Lower lobe of right lung (tissue), 2 donors: ENCODE measurements at regions not wholly inside any gene's neighbourhood (a gene's known extent, or its start where the extent isn't known, plus 50 kb on each side); places are given as distances from the start of the nearest gene placed in this dataset.

ENCODE experiments used
- ATAC-seq, 2 donors: fragments of 200-7000 bp; cut with Tn5 transposase; one replicate each; pipeline ENCODE4 v1.9.1; 2020 to 2022; ENCODE audit warnings: mild to moderate bottlenecking in 2 of 2, moderate library complexity in 2 of 2
- DNase-seq: peaks from one replicate; pipeline ENCODE4 v3.0.0-alpha.2; 2020
- H3K27ac ChIP-seq: fragments of 200-600 bp; one replicate; pipeline ENCODE4 v1.8.0; 2022
- H3K27me3 ChIP-seq: fragments of 200-600 bp; one replicate; pipeline ENCODE4 v1.8.0; 2022; ENCODE audit warnings: low read depth
- H3K36me3 ChIP-seq: fragments of 200-600 bp; one replicate; pipeline ENCODE4 v1.8.0; 2022; ENCODE audit warnings: mild to moderate bottlenecking
- H3K4me1 ChIP-seq: fragments of 200-600 bp; one replicate; pipeline ENCODE4 v1.8.0; 2022
- H3K4me3 ChIP-seq: fragments of 200-600 bp; one replicate; pipeline ENCODE4 v1.8.0; 2022; ENCODE audit warnings: mild to moderate bottlenecking
- H3K9me3 ChIP-seq: fragments of 200-600 bp; one replicate; pipeline ENCODE4 v1.8.0; 2022
- intact Hi-C: fragments of 100-400 bp; cut with DNase I; formaldehyde crosslinking; loops from one replicate; pipeline ENCODE4 v1.11.0; 2022
- TF ChIP-seq, protein P1 (sequence below): fragments of 200-600 bp; IDR thresholded peaks from one replicate; pipeline ENCODE4 v1.8.0; 2022; ENCODE audit warnings: antibody characterized with exemption, mild to moderate bottlenecking
- donor health status: DM: no; HTN: yes; CAD: no; lungs with severe emphysema.

DNA sequence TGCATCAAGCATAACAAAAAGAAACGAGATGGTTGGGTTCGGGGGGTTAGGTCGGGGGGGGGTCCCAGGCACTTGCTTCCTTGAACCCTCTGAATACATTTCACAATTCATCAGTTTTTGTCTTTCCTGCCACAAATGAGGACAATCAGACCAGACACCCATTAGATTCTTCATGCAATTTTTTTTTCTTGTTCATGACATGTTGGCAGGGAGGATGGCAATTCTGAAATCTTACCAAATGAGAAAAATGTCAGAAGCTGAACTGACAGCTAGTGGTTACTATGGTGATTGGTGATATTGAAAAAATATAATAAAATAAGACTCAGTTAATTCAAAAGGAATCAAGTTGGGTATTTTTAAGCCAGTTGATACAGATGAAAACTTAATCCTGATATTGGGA, 419.5 kb upstream of the PSMD7 start:
- intact Hi-C loops: no loop called here
- TF ChIP-seq, protein P1, sequence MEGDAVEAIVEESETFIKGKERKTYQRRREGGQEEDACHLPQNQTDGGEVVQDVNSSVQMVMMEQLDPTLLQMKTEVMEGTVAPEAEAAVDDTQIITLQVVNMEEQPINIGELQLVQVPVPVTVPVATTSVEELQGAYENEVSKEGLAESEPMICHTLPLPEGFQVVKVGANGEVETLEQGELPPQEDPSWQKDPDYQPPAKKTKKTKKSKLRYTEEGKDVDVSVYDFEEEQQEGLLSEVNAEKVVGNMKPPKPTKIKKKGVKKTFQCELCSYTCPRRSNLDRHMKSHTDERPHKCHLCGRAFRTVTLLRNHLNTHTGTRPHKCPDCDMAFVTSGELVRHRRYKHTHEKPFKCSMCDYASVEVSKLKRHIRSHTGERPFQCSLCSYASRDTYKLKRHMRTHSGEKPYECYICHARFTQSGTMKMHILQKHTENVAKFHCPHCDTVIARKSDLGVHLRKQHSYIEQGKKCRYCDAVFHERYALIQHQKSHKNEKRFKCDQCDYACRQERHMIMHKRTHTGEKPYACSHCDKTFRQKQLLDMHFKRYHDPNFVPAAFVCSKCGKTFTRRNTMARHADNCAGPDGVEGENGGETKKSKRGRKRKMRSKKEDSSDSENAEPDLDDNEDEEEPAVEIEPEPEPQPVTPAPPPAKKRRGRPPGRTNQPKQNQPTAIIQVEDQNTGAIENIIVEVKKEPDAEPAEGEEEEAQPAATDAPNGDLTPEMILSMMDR: no peak
- Histone ChIP-seq H3K9me3 (no peaks in the 10 kb centered on the region), H3K4me3 (no peak overlapping the region), H3K36me3 (no peaks in the 10 kb centered on the region), H3K27me3 (no peaks in the 10 kb centered on the region), H3K4me1 (no peaks in the 10 kb centered on the region), H3K27ac (no peak overlapping the region)
- ATAC-seq (no peak), DNase-seq (no peak)

GRCh38 chr16:73875996-73876690, 420.5 kb upstream of the PSMD7 start:
- DNase-seq (no peak), ATAC-seq (no peak)
- intact Hi-C loops: no loop called here
- no peak overlapping the region for H3K27ac ChIP-seq
- H3K9me3 ChIP-seq: no peaks in the 10 kb centered on the region
- no peak overlapping the region for H3K4me3 ChIP-seq
- H3K36me3 ChIP-seq: no peaks in the 10 kb centered on the region
- TF ChIP-seq, protein P1: no peak
- no peaks in the 10 kb centered on the region for H3K27me3 ChIP-seq
- H3K4me1 ChIP-seq: no peaks in the 10 kb centered on the region

- H3K36me3 ChIP-seq: no peaks in the 10 kb centered on the region
- no peaks in the 10 kb centered on the region for H3K27me3 ChIP-seq
- no peaks in the 10 kb centered on the region for H3K9me3 ChIP-seq
- intact Hi-C loops: no loop called here
- no peaks in the 10 kb centered on the region for H3K4me1 ChIP-seq
- TF ChIP-seq, protein P1: no peak
- DNase-seq: no peak
- no peak for ATAC-seq
- no peak overlapping the region for H3K27ac ChIP-seq
- no peak overlapping the region for H3K4me3 ChIP-seq
These were observed 422.3 kb upstream of the PSMD7 start for GRCh38 chr16:73874324-73874723.

- intact Hi-C loops: no loop called here
- TF ChIP-seq, protein P1: no peak
- no peaks in the 10 kb centered on the region for H3K4me1 ChIP-seq
- H3K27ac ChIP-seq: no peak overlapping the region
- H3K27me3 ChIP-seq: no peaks in the 10 kb centered on the region
- DNase-seq (no peak), ATAC-seq (no peak)
- no peak overlapping the region for H3K4me3 ChIP-seq
- H3K36me3 ChIP-seq: no peaks in the 10 kb centered on the region
- H3K9me3 ChIP-seq: no peaks in the 10 kb centered on the region
These were observed 423.0 kb upstream of the PSMD7 start for GRCh38 chr16:73873643-73874042.

GRCh38 chr16:73872856-73873255, 423.8 kb upstream of the PSMD7 start:
- Histone ChIP-seq H3K27ac (no peak overlapping the region), H3K4me1 (no peaks in the 10 kb centered on the region), H3K36me3 (no peaks in the 10 kb centered on the region), H3K4me3 (no peak overlapping the region), H3K9me3 (no peaks in the 10 kb centered on the region), H3K27me3 (no peaks in the 10 kb centered on the region)
- DNase-seq (no peak), ATAC-seq (no peak)
- intact Hi-C loops: no loop called here
- TF ChIP-seq, protein P1: no peak
